ENCODE measurements at regions not wholly inside any gene's neighbourhood (a gene's known extent, or its start where the extent isn't known, plus 50 kb on each side); places are given as distances from the start of the nearest gene placed in this dataset.

DNA sequence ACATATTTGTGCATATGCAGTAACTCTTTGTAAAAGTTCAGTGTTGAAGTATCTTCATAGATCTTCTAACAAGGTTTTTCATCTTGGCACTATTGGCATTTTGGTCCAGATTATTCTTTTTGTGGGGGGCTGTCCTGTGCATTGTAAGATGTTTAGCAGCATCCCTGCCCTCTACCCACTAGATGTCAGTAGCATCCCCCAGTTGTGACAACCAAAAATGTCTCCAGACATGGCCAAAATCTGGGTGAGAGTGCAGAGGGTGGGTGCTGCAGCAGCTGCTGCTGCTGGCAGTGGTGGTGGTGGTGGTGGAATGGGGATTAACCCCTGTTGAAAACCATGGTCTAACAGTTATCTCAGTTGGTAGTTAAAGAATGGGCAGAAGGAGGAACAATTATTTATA is 370.0 kb downstream of the GPAT3 start:
- TF ChIP-seq, protein P1, sequence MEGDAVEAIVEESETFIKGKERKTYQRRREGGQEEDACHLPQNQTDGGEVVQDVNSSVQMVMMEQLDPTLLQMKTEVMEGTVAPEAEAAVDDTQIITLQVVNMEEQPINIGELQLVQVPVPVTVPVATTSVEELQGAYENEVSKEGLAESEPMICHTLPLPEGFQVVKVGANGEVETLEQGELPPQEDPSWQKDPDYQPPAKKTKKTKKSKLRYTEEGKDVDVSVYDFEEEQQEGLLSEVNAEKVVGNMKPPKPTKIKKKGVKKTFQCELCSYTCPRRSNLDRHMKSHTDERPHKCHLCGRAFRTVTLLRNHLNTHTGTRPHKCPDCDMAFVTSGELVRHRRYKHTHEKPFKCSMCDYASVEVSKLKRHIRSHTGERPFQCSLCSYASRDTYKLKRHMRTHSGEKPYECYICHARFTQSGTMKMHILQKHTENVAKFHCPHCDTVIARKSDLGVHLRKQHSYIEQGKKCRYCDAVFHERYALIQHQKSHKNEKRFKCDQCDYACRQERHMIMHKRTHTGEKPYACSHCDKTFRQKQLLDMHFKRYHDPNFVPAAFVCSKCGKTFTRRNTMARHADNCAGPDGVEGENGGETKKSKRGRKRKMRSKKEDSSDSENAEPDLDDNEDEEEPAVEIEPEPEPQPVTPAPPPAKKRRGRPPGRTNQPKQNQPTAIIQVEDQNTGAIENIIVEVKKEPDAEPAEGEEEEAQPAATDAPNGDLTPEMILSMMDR (conservative IDR thresholded peaks at IDR 0.05; ENCODE audit: low read depth in 2 of 2) = peak; percentile 83 to 87
- TF ChIP-seq EZH2phosphoT487 (IDR thresholded peaks at IDR 0.05; ENCODE audit: unreplicated experiment) (no peak), CREB1 (CRISPR knock-in tag; IDR thresholded peaks at IDR 0.05; ENCODE audit: low read depth) (no peak), POLR2AphosphoS5 (IDR thresholded peaks at IDR 0.05; ENCODE audit: low read depth) (no peak), ZNF331 (CRISPR knock-in tag; IDR thresholded peaks at IDR 0.05; ENCODE audit: low read depth) (no peak)

Data from GM23338 (cell line).